Stimulated activated CD8-positive, alpha-beta memory T cell treated with anti-CD3 and anti-CD28 coated beads, Interleukin-7, amount 100 ng/mL, for 48 hours (primary cell): ENCODE measurements at regions not wholly inside any gene's neighbourhood (a gene's known extent, or its start where the extent isn't known, plus 50 kb on each side); places are given as distances from the start of the nearest gene placed in this dataset.

Source experiments
- DNase-seq, 2 donors: peaks; one replicate each; pipeline ENCODE4 v3.0.0-alpha.2; 2020; ENCODE audit warnings: low read depth in 1 of 2; ENCODE audit errors: extremely low read depth in 1 of 2

DNA sequence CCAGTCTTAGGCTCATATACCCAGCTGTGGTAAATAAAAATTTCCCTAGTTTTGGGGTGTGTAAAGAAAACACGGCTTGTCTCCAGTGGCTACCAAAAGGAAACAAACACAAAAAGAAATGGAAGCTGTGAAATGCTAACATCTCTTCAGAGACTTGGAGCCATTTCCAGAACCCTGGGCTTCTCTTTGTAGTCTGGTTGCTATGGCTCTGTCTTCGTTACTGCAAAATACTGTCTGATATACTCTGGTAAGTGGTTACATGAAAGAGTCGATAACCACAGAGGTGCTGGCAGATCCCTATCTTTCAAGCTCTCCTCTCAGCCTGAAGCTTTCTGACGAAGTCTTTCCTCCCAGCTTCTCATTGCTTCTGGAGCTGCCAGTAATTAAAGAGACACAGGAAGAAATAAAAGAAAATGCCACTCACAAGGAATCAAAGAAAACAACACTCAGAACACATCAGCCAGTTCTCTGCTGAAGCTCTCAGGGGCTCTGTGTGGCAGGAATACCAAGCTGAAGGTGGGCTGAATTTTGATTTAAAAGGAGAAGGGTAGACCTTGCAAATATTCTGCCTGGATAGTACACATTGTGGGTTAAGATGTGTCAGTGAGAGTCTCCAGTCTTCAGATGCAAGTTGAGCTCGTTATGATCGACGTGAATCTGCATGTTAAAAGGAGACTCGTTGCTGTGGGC lies 107.6 kb upstream of the FAM9C start:
- DNase-seq: peak in 1 of 2 donors; percentile 5

DNA sequence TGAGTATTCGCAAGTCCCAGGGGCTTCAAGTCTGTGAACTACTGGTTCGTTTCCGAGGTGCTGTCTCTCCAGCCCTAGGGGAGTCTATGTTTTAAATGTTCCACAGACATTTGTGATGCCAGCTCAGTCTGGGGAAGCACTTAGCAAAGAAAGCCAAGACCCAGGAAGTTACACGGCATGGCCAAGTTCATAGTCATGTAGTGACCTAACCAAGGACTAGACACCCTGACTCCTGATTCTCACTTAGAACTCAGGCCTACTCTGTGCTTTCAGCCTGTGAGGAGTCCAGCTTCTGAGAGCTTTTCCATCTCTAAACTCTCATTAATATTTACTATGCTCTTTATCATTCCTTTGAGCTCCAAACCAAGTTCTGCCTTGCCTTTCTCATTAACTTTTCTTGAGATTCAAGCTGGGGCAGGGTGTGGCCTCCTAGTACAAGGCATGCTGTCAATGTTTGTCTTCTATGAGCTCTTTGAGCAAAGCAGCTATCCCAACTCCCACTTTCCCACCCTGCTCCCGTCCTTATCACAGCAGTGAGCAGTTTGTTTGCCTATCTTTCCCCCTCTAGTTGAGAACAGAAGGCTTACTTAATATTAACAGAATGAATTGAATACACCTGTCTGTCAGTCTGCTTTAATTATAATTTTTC lies 105.4 kb upstream of the FAM9C start:
- DNase-seq: no peak

DNA sequence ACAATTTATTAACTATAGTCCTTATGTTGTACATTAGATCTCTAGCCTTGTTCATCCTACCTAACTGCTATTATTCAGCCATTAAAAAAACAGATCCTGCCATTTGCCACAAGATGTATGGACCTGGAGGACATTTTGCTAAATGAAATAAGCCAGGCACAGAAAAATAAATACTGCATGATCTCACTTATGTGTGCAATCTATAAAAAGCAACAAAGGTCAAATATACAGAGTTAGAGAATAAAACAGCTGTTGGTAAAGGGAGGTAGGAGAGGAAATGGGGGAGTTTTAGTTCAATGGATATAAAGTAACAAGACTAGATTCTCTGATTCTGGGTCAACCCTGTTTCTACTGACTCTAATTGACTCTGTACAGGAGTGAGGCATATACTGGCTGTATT lies 103.3 kb upstream of the FAM9C start:
- no peak for DNase-seq

DNA sequence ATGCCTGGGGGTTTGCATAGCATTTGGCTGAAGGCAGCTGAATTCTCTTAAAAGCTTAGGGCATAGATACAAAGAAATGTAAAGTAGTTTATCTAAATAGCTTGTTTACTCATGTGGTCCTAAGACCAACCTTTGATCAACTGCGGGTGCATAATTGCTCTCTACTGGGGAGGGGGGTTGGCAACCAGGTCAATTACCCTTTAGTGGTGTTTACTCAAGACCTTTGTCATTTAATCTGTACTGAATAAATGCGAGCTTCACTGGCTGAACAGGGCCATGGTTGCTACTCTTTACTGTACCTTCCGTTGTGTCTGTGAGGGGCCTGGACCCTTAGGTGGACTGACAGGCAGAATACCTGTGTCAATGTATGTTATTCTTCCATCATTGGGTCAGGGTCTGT lies 102.7 kb upstream of the FAM9C start:
- no peak for DNase-seq

DNA sequence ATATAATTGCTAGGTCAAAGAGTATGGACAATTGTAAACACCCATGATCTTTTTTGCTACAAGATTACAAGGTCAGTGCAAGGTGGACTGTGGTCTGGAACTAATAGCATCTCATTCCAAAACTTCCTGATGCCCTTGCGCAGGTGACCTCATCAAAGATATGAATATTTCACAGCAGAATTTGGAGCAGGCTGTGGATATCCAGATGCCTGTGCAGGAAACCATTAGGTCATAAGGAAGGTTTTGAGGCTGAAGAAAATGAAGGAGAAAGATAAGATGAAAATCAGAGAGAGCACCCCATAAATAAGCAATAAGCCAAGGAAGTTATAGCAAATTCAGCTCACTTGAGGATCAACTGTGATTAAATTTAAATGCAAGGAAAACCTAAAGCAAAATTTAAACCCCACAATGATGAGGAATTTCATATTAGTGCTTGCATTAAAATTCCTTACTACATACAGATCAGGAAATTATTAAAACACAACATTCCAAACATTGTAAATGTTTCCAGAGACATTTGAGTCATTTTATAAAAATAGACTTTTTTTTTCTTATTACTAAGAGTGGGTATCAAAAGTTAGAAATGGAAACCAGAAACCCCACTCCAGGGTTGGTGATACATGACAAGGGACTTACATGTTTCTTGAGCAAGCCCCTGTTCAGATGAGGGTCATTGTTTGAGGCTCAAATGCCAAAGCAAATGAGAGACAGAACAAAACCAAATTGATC lies 100.7 kb upstream of the FAM9C start:
- DNase-seq: no peak

DNA sequence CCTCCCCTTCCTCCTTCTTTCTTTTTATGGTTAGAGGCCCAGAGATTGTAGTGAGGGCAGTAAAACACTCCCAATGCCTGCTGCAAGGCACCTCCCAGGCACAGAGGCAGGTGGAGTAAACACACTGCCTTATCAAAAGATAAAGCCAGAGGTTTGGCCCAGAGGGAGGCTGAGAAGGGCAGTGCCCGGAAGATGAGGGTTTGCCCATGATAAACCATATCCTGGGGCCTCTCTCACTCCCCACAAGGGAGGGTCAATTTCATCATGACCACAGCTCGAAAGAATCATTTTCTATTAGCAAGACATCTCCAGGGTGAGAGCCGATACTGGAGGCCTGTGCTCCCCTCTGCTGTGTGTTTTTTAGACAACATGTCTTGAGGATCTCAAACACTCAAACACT lies 98.5 kb upstream of the FAM9C start:
- DNase-seq: no peak

DNA sequence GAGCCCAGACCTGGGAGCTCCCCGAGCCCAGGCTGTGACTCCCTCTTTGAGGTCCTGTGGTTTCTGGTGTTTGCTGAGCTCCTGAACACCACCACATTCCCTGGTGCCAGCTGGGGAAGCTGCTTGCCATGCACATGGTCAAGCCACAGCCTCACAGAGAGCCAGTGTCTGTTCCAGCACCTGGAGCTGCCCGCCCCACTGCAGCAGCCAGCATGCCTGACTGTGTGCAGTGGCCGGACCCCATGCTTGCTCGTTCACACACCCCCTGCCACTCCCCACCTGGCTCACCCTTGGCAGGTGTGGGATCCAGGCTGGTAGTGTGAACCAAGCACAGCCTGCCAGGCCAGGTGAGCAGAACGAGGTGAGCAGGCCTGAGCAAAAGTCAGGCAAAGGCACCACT lies 95.6 kb upstream of the FAM9C start:
- no peak for DNase-seq

DNA sequence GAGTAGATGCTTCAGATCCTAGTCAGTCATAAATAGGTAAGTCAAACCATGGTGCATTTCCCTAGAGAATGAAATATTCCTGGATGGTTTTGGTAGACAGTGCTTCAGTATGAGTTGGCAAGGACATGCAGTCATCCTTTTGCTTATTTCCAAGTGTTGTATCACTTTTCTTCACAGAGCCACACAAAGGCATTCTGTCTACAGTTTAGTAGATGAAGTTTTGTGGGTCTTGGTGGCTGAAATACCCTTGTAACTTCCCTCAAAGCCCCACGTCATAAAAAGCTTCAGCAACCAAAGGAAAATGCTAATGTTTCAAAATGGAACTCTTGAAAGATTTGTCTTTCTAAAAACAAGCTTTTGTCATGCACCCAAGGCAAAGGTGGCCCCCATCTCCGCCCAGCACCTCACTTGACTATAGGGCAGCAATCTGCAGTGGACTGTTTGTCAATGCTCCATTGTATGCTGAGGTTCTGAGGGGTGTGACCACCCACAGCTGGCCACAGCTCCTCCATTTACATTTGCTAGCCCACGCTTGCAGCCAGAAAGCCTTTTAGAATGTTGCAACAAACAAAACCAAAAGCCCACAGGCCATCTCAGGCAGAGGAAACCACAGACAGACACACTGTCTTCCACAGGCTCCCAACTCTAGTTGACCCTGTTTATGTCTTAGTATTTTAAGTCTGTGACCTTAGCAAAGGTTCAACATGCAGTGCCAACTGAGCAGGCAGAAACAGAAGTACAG lies 87.1 kb upstream of the FAM9C start:
- DNase-seq: no peak

DNA sequence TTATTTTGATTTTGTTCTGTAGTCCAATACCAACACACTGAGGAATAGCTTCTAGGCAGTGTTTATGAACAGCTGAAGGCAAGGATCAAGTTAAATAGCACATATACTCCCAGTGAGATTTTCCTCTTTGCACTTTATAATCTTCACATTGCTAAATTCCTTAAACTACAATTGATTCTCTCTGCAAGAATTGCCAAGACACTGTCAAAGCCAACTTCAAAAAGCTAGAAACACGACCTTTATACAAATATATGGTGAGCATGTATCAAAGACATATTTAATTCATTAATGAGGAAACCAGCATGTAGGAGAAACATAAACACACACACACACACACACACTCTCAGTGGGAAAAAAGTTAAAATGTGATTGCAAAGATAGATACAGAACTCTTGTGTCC lies 86.4 kb upstream of the FAM9C start:
- no peak for DNase-seq

DNA sequence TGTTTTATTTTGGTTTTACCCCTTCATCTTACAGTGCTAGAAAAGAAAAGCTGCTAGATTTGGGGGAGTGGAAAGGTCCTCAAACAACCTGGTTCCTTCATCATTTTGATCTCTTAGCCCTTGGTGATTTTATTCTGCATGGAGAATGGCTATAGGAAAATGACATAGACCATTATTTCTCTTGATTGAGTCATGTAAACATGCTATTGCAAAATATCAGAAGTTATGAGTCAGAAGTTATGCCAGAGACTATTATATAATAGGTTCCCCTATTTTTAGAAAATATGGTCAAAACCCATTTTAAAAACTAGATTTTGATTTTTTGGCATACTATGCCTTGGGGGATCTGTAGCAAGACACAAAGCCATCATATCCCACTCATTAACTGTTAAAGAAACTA lies 83.7 kb upstream of the FAM9C start:
- no peak for DNase-seq

DNA sequence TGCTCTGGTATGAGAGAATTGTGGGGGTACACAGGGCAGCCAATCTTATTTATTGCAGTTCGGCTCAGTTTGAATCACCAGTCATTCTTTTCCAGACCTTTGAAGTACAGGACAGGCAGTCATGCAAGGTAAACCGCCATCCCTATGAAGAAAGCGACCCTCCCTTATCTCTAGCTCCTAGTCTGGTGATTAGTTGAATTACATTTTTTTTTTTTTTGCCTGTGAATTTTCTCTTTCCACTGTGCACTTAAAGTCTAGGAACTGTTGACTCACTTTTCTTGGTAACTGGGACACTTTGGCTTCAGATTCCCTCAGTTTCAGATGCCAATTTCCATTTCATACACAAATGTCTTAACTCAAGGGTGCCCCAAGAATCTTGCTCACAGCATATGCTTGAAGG lies 82.4 kb upstream of the FAM9C start:
- no peak for DNase-seq

DNA sequence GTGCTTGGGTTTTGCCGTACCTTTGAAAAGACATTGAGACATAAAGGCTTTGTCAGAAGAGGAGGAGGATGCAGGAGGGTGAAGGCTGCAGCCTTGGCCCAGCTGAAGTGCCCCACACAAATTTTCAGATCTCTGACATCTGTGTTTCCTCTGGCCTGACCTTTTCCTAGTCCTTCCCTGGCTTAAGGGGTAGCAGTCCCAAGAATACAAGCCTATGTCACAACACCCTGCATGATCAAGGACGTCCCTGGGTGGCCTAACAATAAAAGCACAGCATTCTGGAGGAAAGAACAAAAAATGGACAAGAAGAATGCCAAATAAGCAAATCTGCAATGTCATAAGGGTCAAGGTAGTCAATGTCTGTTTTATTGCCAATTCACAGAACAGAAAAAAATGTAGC lies 80.8 kb upstream of the FAM9C start:
- no peak for DNase-seq

DNA sequence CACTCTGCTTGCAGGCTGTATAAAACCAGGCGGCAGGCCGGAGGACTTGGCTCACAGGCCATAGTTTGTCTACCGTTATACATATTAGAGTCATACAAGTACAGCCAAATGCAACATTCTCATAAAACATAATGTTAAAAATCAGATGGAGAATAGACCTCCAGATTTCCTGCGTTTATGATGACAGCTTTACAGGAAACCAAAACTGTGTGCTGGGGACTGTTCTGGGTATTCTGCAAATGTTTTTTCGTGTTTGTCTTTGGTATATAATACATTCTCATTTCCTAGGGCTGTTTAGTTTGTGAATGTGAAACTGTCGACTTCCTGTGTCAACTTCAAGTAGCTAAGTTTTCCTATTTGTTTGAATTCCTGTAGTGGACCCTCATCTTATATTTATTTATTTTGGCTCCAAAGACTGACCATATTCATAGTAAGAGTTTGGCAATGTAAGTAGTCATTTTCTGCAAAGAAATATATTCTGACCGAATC lies 79.5 kb upstream of the FAM9C start:
- DNase-seq: no peak

DNA sequence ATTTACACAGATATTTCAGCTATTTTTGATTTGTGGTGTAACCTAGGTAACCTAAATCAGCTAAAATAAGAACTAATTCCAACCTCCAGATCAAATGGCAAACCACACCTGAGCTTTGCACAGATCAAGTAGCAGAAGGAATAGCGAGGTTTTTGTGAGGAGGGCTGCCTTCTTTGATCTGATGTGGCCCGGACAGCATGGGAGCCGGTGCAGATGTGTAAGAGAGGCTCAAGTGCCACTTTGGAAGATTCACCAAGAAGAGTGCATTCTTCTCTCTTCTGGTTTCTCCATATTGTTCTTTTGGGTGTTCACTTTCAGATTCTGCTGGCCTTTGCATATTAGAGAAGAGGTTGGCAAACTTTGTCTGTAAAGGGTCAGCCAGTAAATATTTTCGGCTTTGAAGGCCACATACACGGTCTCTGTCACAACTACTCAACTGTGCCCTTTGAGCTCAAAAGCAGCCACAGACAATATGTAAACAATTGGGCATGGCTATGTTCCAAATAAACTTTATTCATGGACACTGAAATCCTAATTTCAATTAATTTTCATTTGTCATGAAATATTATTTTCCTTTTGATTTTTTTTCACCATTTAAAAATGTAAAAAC lies 78.9 kb upstream of the FAM9C start:
- DNase-seq: no peak

DNA sequence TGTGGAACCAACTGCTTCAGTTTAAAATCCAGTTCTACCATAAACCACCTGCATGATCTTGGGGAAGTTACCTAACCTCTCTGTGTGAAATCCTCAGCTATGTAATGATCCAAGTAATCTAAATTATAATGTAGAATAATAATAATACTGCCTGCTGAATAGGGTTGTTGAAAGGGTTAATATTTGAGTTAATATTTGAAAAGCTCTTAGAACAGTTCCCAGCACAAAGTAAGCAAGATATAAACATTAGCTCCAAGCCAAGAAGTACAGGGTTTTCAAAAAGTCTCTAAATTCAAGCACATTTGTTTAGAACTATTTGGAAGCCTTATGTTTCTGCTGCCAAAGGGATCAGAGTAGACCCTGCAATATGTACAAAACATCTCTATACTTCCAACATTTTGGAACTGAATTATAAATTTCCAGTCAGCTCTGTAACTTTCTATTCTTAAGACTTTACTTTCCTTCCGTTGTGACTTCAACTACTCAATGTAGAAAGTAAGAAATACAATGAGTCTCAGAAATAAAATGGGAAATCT lies 76.7 kb upstream of the FAM9C start:
- DNase-seq: no peak

DNA sequence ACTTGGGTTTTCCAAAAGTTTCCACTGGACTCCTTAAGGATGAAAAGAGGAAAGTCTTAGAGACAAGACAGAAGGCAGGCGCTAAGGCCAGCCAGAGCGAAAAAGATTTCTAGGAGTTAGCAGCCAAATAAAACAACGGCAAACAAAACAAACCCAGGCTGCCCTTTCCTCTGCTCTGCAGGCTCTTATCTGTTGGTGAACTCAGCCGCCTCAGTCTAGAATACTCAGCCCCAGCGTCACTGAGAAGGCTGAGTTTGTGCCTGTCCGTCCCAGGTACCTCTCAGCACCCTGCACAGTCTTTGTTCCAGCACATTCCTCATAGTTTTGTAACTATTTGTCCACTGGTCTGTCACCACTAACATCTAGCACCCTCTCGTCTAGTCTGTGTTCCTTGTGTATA lies 75.6 kb upstream of the FAM9C start:
- no peak for DNase-seq

DNA sequence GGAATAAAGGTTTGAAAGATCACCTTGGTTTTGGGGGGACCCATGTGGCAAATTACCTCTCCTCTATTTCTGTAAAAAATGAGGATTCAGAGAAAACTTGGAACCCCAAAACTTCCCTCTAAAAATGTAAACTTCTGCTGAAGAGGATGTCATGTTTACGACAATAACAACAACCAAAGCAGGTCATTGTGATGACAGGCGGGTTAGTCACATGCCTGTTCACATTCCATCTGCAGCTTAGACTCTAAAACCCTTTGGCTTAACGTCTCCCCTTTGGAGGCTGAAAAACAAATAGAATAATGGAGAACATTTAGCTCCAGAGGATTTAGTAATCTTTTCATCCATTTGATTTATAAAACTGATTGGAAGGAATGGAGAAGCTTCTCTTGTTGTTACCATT lies 75.0 kb upstream of the FAM9C start:
- no peak for DNase-seq

DNA sequence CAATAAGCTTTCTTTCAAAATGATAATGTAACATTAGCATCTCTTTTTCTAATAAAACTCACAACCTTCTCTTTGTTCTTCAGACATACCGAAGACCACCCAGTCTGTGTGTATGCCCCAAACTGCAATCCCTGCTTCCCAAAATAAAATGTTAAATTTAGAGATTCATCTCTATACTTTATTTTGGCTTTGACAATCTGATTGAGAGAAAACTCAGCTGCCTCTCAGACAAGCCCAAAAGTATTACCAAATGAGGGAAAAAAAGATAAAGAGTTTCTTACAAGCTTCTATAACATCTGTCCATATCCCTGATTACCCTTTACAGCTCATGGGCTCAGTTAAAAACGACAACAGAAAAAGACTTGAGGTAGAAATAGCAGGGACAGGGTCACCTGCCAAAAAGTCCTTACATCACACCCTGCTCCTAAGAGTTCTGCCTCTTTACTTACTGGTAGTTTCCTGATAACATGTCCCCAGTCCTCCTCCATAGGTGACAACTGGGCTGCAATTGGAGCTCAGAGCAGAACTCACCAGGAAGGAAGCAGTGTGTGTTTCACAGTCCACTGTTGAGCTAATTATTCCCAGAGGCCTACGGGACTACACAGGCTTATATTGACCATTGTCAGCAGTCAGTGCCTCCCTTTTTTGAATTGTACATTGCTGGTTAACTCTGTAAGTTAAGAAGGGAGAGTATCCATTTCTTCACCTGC lies 70.9 kb upstream of the FAM9C start:
- DNase-seq: no peak

DNA sequence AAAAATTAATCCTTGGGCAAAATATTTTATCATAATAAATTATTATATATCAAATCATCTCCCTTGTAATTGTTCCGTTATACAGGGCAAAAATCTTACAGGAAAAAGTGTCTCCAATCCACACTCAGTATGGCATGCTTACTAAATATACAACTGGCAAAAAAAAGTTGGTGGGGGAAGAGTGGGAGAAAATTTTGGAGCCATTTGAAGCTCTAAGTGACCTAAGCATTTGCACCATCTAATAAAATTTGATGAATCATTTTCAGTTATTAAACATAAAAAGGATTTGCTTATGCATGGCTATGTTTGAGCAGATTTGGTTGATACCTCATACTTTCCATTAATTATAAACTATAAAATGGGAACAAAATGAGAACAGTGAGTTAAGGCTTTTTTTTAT lies 68.1 kb upstream of the FAM9C start:
- DNase-seq: no peak
